H9 (cell line): ENCODE measurements at regions not wholly inside any gene's neighbourhood (a gene's known extent, or its start where the extent isn't known, plus 50 kb on each side); places are given as distances from the start of the nearest gene placed in this dataset.

ENCODE experiments used
- DNase-seq: peaks from one replicate; pipeline ENCODE4 v3.0.0-alpha.2; 2017
- H2AFZ ChIP-seq: one replicate; pipeline ENCODE4 v1.6.1; 2013; ENCODE audit warnings: mild to moderate bottlenecking, low read length, control low read depth, moderate library complexity
- H2AK5ac ChIP-seq: 2 replicates; pipeline ENCODE4 v1.6.1; 2013; ENCODE audit warnings: low read length, control low read depth, mixed read lengths; ENCODE audit not compliant: insufficient read length
- H2BK120ac ChIP-seq: one replicate; pipeline ENCODE4 v1.6.1; 2013; ENCODE audit warnings: low read depth, mild to moderate bottlenecking, low read length, control low read depth, inconsistent platforms; ENCODE audit not compliant: poor library complexity, severe bottlenecking
- H2BK12ac ChIP-seq: 2 replicates; pipeline ENCODE4 v1.6.1; 2013; ENCODE audit warnings: low read length, control low read depth, mixed read lengths, low read depth; ENCODE audit not compliant: insufficient read length
- H2BK15ac ChIP-seq: 2 replicates; pipeline ENCODE4 v1.6.1; 2013; ENCODE audit warnings: low read depth, low read length, control low read depth
- H2BK20ac ChIP-seq: one replicate; pipeline ENCODE4 v1.6.1; 2013; ENCODE audit warnings: low read depth, mild to moderate bottlenecking, low read length, control low read depth, inconsistent platforms; ENCODE audit not compliant: poor library complexity, severe bottlenecking
- H2BK5ac ChIP-seq: 2 replicates; pipeline ENCODE4 v1.6.1; 2013; ENCODE audit warnings: low read length, control low read depth, mixed read lengths; ENCODE audit not compliant: insufficient read length
- H3K14ac ChIP-seq: 2 replicates; pipeline ENCODE4 v1.6.1; 2013; ENCODE audit warnings: low read length, control low read depth; ENCODE audit not compliant: insufficient read depth
- H3K18ac ChIP-seq: 2 replicates; pipeline ENCODE4 v1.6.1; 2013; ENCODE audit warnings: low read depth, mild to moderate bottlenecking, mixed read lengths, low read length, control low read depth; ENCODE audit not compliant: insufficient read length
- H3K23ac ChIP-seq: 2 replicates; pipeline ENCODE4 v1.6.1; 2013; ENCODE audit warnings: low read length, control low read depth, mixed read lengths, low read depth; ENCODE audit not compliant: insufficient read length
- H3K23me2 ChIP-seq: 2 replicates; pipeline ENCODE4 v1.6.1; 2013; ENCODE audit warnings: low read depth, mild to moderate bottlenecking, mixed read lengths, low read length, control low read depth; ENCODE audit not compliant: insufficient read length, poor library complexity, severe bottlenecking
- H3K27ac ChIP-seq: 2 replicates; pipeline ENCODE4 v1.5.1; 2013; ENCODE audit warnings: low read length, control low read depth, mixed read lengths, low read depth; ENCODE audit not compliant: insufficient read length
- H3K27me3 ChIP-seq: 2 replicates; pipeline ENCODE4 v1.6.1; 2013; ENCODE audit warnings: low read length, control low read depth, inconsistent platforms; ENCODE audit not compliant: insufficient read depth
- H3K4ac ChIP-seq: 2 replicates; pipeline ENCODE4 v1.6.1; 2013; ENCODE audit warnings: low read depth, mild to moderate bottlenecking, control low read depth, inconsistent platforms, low read length, moderate library complexity
- H3K4me1 ChIP-seq: 2 replicates; pipeline ENCODE4 v1.6.1; 2013; ENCODE audit warnings: low read length, control low read depth, inconsistent platforms; ENCODE audit not compliant: insufficient read depth
- H3K4me2 ChIP-seq: 2 replicates; pipeline ENCODE4 v1.6.1; 2013; ENCODE audit warnings: low read length, control low read depth, mixed read lengths; ENCODE audit not compliant: insufficient read length, insufficient read depth
- H3K56ac ChIP-seq: 2 replicates; pipeline ENCODE4 v1.6.1; 2013; ENCODE audit warnings: low read depth, mild to moderate bottlenecking, mixed read lengths, low read length, control low read depth; ENCODE audit not compliant: insufficient read length
- H3K79me1 ChIP-seq: 2 replicates; pipeline ENCODE4 v1.6.1; 2013; ENCODE audit warnings: low read depth, mild to moderate bottlenecking, moderate library complexity, low read length, control low read depth, inconsistent platforms; ENCODE audit not compliant: insufficient read depth, poor library complexity, severe bottlenecking
- H3K79me2 ChIP-seq: 2 replicates; pipeline ENCODE4 v1.6.1; 2013; ENCODE audit warnings: low read length, control low read depth, inconsistent platforms; ENCODE audit not compliant: insufficient read depth
- H3K9ac ChIP-seq: 2 replicates; pipeline ENCODE4 v1.6.1; 2013; ENCODE audit warnings: low read length, control low read depth, mixed read lengths; ENCODE audit not compliant: insufficient read length; ENCODE audit errors: extremely low read depth
- H3K9me3 ChIP-seq: one replicate; pipeline ENCODE4 v1.6.1; 2013; ENCODE audit warnings: low read depth, low read length, inconsistent platforms; ENCODE audit not compliant: control insufficient read depth
- H3T11ph ChIP-seq: one replicate; pipeline ENCODE4 v1.6.1; 2013; ENCODE audit warnings: mild to moderate bottlenecking, low read length, control low read depth, inconsistent platforms
- H4K20me1 ChIP-seq: one replicate; pipeline ENCODE4 v1.6.1; 2013; ENCODE audit not compliant: control insufficient read depth, insufficient read length, insufficient read depth
- H4K5ac ChIP-seq: 2 replicates; pipeline ENCODE4 v1.6.1; 2013; ENCODE audit warnings: low read depth, mild to moderate bottlenecking, mixed read lengths, low read length, control low read depth; ENCODE audit not compliant: insufficient read length
- H4K8ac ChIP-seq: replicated peaks from 2 replicates; pipeline ENCODE4 v1.6.1; 2013; ENCODE audit warnings: low read length, control low read depth, mixed read lengths, low read depth; ENCODE audit not compliant: insufficient read length
- H4K91ac ChIP-seq: 2 replicates; pipeline ENCODE4 v1.6.1; 2013; ENCODE audit warnings: low read depth, mild to moderate bottlenecking, moderate library complexity, mixed read lengths, low read length, control low read depth; ENCODE audit not compliant: insufficient read length
- H3K27ac Mint-ChIP-seq, 3 experiments: 2 replicates in 2 of 3; 3 replicates in 1 of 3; pipeline ENCODE4 v1.8.0; 2020 to 2021; ENCODE audit warnings: mixed read lengths in 3 of 3, mild to moderate bottlenecking in 1 of 3, moderate library complexity in 1 of 3
- H3K27me3 Mint-ChIP-seq: 2 replicates; pipeline ENCODE4 v1.8.0; 2021; ENCODE audit warnings: low read depth, mild to moderate bottlenecking, moderate library complexity, mixed read lengths
- H3K36me3 Mint-ChIP-seq, 3 experiments: 2 replicates in 2 of 3; 3 replicates in 1 of 3; pipeline ENCODE4 v1.8.0; 2020 to 2021; ENCODE audit warnings: low read depth in 3 of 3, mixed read lengths in 3 of 3; ENCODE audit not compliant: insufficient read depth in 1 of 3
- H3K4me1 Mint-ChIP-seq, 2 experiments: 2 replicates each; pipeline ENCODE4 v1.8.0; 2020; ENCODE audit warnings: mixed read lengths in 2 of 2
- H3K4me3 Mint-ChIP-seq, 2 experiments: 2 replicates in 1 of 2; 3 replicates in 1 of 2; pipeline ENCODE4 v1.8.0; 2020 to 2021; ENCODE audit warnings: mild to moderate bottlenecking in 2 of 2, mixed read lengths in 2 of 2, moderate library complexity in 1 of 2
- H3K9me3 Mint-ChIP-seq, 2 experiments: 2 replicates in 1 of 2; 3 replicates in 1 of 2; pipeline ENCODE4 v1.8.0; 2020; ENCODE audit warnings: mild to moderate bottlenecking in 2 of 2, mixed read lengths in 2 of 2, moderate library complexity in 1 of 2
- WGBS: extraction: QIAGEN DNeasy Blood & Tissue Kit; methylation state at CpG from one replicate; pipeline ENCODE4 v1.1.7; 2013; ENCODE audit warnings: missing lambda C conversion rate, low lambda C conversion rate, mixed read lengths; ENCODE audit not compliant: insufficient read length; ENCODE audit errors: extremely low coverage; 5-methylcytosine and 5-hydroxymethylcytosine counted together
- TF ChIP-seq, protein P1 (sequence below): fragments of 200-600 bp; sonication (generic); conservative IDR thresholded peaks from 3 replicates; pipeline ENCODE4 v1.8.0; 2021; ENCODE audit warnings: antibody characterized with exemption, mild to moderate bottlenecking

- WGBS: no CpG with 5 or more reads among the region's 2 CpGs
- DNase-seq: no peak
Observed at GRCh38 chr11:104830080-104830479, 68.2 kb downstream of the CASP12 start.

More at GRCh38 chr11:104830080-104830479, 68.2 kb downstream of the CASP12 start:
- H4K91ac ChIP-seq: no peak overlapping the region
- H2BK20ac ChIP-seq: no peak overlapping the region
- H3K27me3 Mint-ChIP-seq: no peaks in the 10 kb centered on the region
- H3K23ac ChIP-seq: no peak overlapping the region
- H3K56ac ChIP-seq: no peak overlapping the region
- no peak overlapping the region for H2BK12ac ChIP-seq
- no peak overlapping the region for H2BK5ac ChIP-seq
- no peak overlapping the region for H4K5ac ChIP-seq
- H3T11ph ChIP-seq: no peak overlapping the region
- no peaks in the 10 kb centered on the region for H3K9me3 ChIP-seq
- H3K27me3 ChIP-seq: no peaks in the 10 kb centered on the region
- no peaks in the 10 kb centered on the region for H3K36me3 Mint-ChIP-seq
- no peak overlapping the region for H3K27ac Mint-ChIP-seq
- H3K79me1 ChIP-seq: no peaks in the 10 kb centered on the region
- H3K4me3 Mint-ChIP-seq: no peak overlapping the region
- no peak overlapping the region for H3K27ac ChIP-seq
- no peak overlapping the region for H3K14ac ChIP-seq
- H2BK120ac ChIP-seq: no peak overlapping the region
- no peaks in the 10 kb centered on the region for H3K79me2 ChIP-seq
- H3K9ac ChIP-seq: no peak overlapping the region
- H2AK5ac ChIP-seq: no peak overlapping the region
- peaks cover 0 to 2% of the 10 kb centered on the region in 2 experiments; a peak in 1 of 5 replicates for H3K9me3 Mint-ChIP-seq
- TF ChIP-seq, protein P1, sequence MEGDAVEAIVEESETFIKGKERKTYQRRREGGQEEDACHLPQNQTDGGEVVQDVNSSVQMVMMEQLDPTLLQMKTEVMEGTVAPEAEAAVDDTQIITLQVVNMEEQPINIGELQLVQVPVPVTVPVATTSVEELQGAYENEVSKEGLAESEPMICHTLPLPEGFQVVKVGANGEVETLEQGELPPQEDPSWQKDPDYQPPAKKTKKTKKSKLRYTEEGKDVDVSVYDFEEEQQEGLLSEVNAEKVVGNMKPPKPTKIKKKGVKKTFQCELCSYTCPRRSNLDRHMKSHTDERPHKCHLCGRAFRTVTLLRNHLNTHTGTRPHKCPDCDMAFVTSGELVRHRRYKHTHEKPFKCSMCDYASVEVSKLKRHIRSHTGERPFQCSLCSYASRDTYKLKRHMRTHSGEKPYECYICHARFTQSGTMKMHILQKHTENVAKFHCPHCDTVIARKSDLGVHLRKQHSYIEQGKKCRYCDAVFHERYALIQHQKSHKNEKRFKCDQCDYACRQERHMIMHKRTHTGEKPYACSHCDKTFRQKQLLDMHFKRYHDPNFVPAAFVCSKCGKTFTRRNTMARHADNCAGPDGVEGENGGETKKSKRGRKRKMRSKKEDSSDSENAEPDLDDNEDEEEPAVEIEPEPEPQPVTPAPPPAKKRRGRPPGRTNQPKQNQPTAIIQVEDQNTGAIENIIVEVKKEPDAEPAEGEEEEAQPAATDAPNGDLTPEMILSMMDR: no peak
- no peak overlapping the region for H3K18ac ChIP-seq
- no peaks in the 10 kb centered on the region for H3K4me1 ChIP-seq
- H2BK15ac ChIP-seq: no peak overlapping the region
- H2AFZ ChIP-seq: no peak overlapping the region
- no peaks in the 10 kb centered on the region for H4K20me1 ChIP-seq
- H3K4me2 ChIP-seq: no peak overlapping the region
- no peaks in the 10 kb centered on the region for H3K23me2 ChIP-seq
- no peak overlapping the region for H4K8ac ChIP-seq
- H3K4me1 Mint-ChIP-seq: no peaks in the 10 kb centered on the region
- no peak overlapping the region for H3K4ac ChIP-seq
